Naive thymus-derived CD4-positive, alpha-beta T cell (primary cell): ENCODE measurements at regions not wholly inside any gene's neighbourhood (a gene's known extent, or its start where the extent isn't known, plus 50 kb on each side); places are given as distances from the start of the nearest gene placed in this dataset.

Experiments used
- ATAC-seq: fragments of 150-1000 bp; cut with Tn5 transposase; 2 replicates; pipeline ENCODE4 v1.10.0; 2021; ENCODE audit warnings: mild to moderate bottlenecking, moderate library complexity
- CTCF ChIA-PET: fragments of 350-600 bp; sonication (Branson Sonifier 250); formaldehyde crosslinking; loops from one replicate; lab custom pipeline; 2021; ENCODE audit warnings: antibody characterized with exemption; lab: Charles Lee
- POLR2A ChIA-PET: fragments of 350-600 bp; sonication (Branson Sonifier 250); formaldehyde crosslinking; loops from one replicate; lab custom pipeline; 2021; ENCODE audit warnings: antibody characterized with exemption, inconsistent platforms; lab: Charles Lee
- DNase-seq, 9 donors: peaks; one replicate each; pipeline versions ENCODE4 v3.0.0 to v3.0.0-alpha.2; 2020 to 2022; ENCODE audit warnings: mixed read lengths in 1 of 9
- H3K27ac ChIP-seq: one replicate; pipeline ENCODE4 v1.7.0; 2013; ENCODE audit warnings: mild to moderate bottlenecking, low read depth, low read length, moderate library complexity
- H3K27me3 ChIP-seq, 2 donors: one replicate each; pipeline ENCODE4 v1.7.0; 2013; ENCODE audit warnings: low read length in 2 of 2, mild to moderate bottlenecking in 2 of 2, moderate library complexity in 2 of 2; ENCODE audit not compliant: control insufficient read depth in 2 of 2, insufficient read depth in 2 of 2
- H3K36me3 ChIP-seq, 3 experiments: 1 replicate in 2 of 3; 2 replicates in 1 of 3; pipeline ENCODE4 v1.7.0; 2013; ENCODE audit warnings: low read length in 3 of 3, mild to moderate bottlenecking in 3 of 3, moderate library complexity in 1 of 3; ENCODE audit not compliant: insufficient read depth in 3 of 3, control insufficient read depth in 2 of 3
- H3K4me1 ChIP-seq, 2 donors: one replicate each; pipeline ENCODE4 v1.7.0; 2013; ENCODE audit warnings: low read length in 2 of 2, mild to moderate bottlenecking in 2 of 2, moderate library complexity in 1 of 2; ENCODE audit not compliant: control insufficient read depth in 2 of 2, insufficient read depth in 2 of 2
- H3K4me3 ChIP-seq: 2 replicates; pipeline ENCODE4 v1.7.0; 2013; ENCODE audit warnings: mild to moderate bottlenecking, low read length
- H3K9me3 ChIP-seq, 3 experiments: 1 replicate in 2 of 3; 2 replicates in 1 of 3; pipeline ENCODE4 v1.7.0; 2013; ENCODE audit warnings: low read length in 3 of 3; ENCODE audit not compliant: control insufficient read depth in 2 of 3
- H3K27ac Mint-ChIP-seq, 9 donors: one replicate each; pipeline ENCODE4 v1.8.0; 2020 to 2022; ENCODE audit warnings: mixed read lengths in 9 of 9, mild to moderate bottlenecking in 8 of 9, moderate library complexity in 5 of 9, inconsistent platforms in 2 of 9
- H3K27me3 Mint-ChIP-seq, 5 donors: one replicate each; pipeline ENCODE4 v1.8.0; 2021 to 2022; ENCODE audit warnings: mixed read lengths in 5 of 5, mild to moderate bottlenecking in 1 of 5
- H3K36me3 Mint-ChIP-seq, 5 donors: one replicate each; pipeline ENCODE4 v1.8.0; 2020 to 2022; ENCODE audit warnings: mixed read lengths in 5 of 5, mild to moderate bottlenecking in 3 of 5, inconsistent platforms in 1 of 5
- H3K4me1 Mint-ChIP-seq, 7 donors: one replicate each; pipeline ENCODE4 v1.8.0; 2020 to 2022; ENCODE audit warnings: mixed read lengths in 7 of 7, mild to moderate bottlenecking in 3 of 7, inconsistent platforms in 1 of 7
- H3K4me3 Mint-ChIP-seq, 10 donors: one replicate each; pipeline ENCODE4 v1.8.0; 2020 to 2022; ENCODE audit warnings: mild to moderate bottlenecking in 10 of 10, mixed read lengths in 10 of 10, moderate library complexity in 6 of 10, inconsistent platforms in 2 of 10
- H3K9me3 Mint-ChIP-seq, 11 donors: one replicate each; pipeline ENCODE4 v1.8.0; 2020 to 2022; ENCODE audit warnings: mixed read lengths in 11 of 11, mild to moderate bottlenecking in 4 of 11, inconsistent platforms in 1 of 11, moderate library complexity in 1 of 11
- intact Hi-C, 2 donors: fragments of 100-400 bp; cut with micrococcal nuclease; formaldehyde crosslinking; loops; one replicate each; pipeline ENCODE4 v1.15.1; 2023

GRCh38 chrX:38878641-38879340 is 77.5 kb downstream of the MID1IP1 start:
- no peak for DNase-seq
- peaks cover 0 to 14% of the 10 kb centered on the region in 2 donors for H3K4me1 ChIP-seq
- intact Hi-C loops, result loop anchor here (2.0 to 5.0 kb wide), 2 partner anchors 61 to 72 kb away; no protein-coding TSS in a partner anchor
- no peaks in the 10 kb centered on the region for H3K9me3 ChIP-seq
- peaks cover 11 to 25% (median 23%) of the 10 kb centered on the region in 7 donors for H3K4me1 Mint-ChIP-seq
- POLR2A ChIA-PET, result interaction anchor here (1.0 to 5.2 kb wide), 4 partner anchors 10 to 75 kb away, joined by 4 to 51 read pairs (median 5); partner anchors contain the start of gene MID1IP1
- H3K27ac Mint-ChIP-seq, result peak overlapping the region in 2 of 9 donors; percentile 34 to 73
- no peak overlapping the region for H3K4me3 ChIP-seq
- H3K36me3 Mint-ChIP-seq, result no peaks in the 10 kb centered on the region
- H3K4me3 Mint-ChIP-seq, result peak overlapping the region in 2 of 10 donors; percentile 45 to 58
- CTCF ChIA-PET, result no interaction called here
- ATAC-seq, result no peak
- no peaks in the 10 kb centered on the region for H3K27me3 Mint-ChIP-seq
- peaks cover 0 to 1% (median 0%) of the 10 kb centered on the region in 11 donors for H3K9me3 Mint-ChIP-seq
- H3K27ac ChIP-seq, result no peak overlapping the region
- H3K27me3 ChIP-seq, result no peaks in the 10 kb centered on the region
- no peaks in the 10 kb centered on the region for H3K36me3 ChIP-seq

GRCh38 chrX:38879631-38880220 is 78.5 kb downstream of the MID1IP1 start:
- no peaks in the 10 kb centered on the region for H3K36me3 Mint-ChIP-seq
- DNase-seq, result peak in 7 of 9 donors; percentile 8 to 47 (median 29)
- H3K9me3 Mint-ChIP-seq, result peaks cover 0 to 2% (median 0%) of the 10 kb centered on the region in 11 donors
- no peaks in the 10 kb centered on the region for H3K27me3 Mint-ChIP-seq
- H3K4me3 Mint-ChIP-seq, result peak overlapping the region; percentile 14 to 65 (median 56)
- POLR2A ChIA-PET, result interaction anchor here (0.5 to 5.2 kb wide), 6 partner anchors 9 to 76 kb away, joined by 3 to 51 read pairs (median 4); partner anchors contain the start of gene MID1IP1
- peak; percentile 61 for ATAC-seq
- intact Hi-C loops, result loop anchor here (2.0 to 5.0 kb wide), 2 partner anchors 62 to 73 kb away; no protein-coding TSS in a partner anchor
- Histone ChIP-seq H3K9me3 (no peaks in the 10 kb centered on the region), H3K4me1 (peaks cover 0 to 14% of the 10 kb centered on the region in 2 donors), H3K36me3 (no peaks in the 10 kb centered on the region), H3K4me3 (no peak overlapping the region), H3K27ac (no peak overlapping the region), H3K27me3 (no peaks in the 10 kb centered on the region)
- CTCF ChIA-PET, result interaction anchor here (0.6 to 1.2 kb wide), 4 partner anchors 70 to 107 kb away, joined by 3 to 4 read pairs (median 3); partner anchors contain the start of gene MID1IP1
- peaks cover 11 to 25% (median 23%) of the 10 kb centered on the region in 7 donors for H3K4me1 Mint-ChIP-seq
- peak overlapping the region in 8 of 9 donors; percentile 8 to 73 (median 46) for H3K27ac Mint-ChIP-seq

- H3K4me1 Mint-ChIP-seq, result peaks cover 11 to 28% (median 23%) of the 10 kb centered on the region in 7 donors
- no peaks in the 10 kb centered on the region for H3K36me3 ChIP-seq
- H3K36me3 Mint-ChIP-seq, result no peaks in the 10 kb centered on the region
- H3K27me3 ChIP-seq, result no peaks in the 10 kb centered on the region
- H3K27me3 Mint-ChIP-seq, result no peaks in the 10 kb centered on the region
- peaks cover 0 to 14% of the 10 kb centered on the region in 2 donors for H3K4me1 ChIP-seq
- H3K9me3 ChIP-seq, result no peaks in the 10 kb centered on the region
- peaks cover 0 to 2% (median 0%) of the 10 kb centered on the region in 11 donors for H3K9me3 Mint-ChIP-seq
- peak overlapping the region in 7 of 9 donors; percentile 8 to 73 (median 45) for H3K27ac Mint-ChIP-seq
- H3K4me3 ChIP-seq, result no peak overlapping the region
- H3K27ac ChIP-seq, result no peak overlapping the region
- intact Hi-C loops, result no loop called here
- CTCF ChIA-PET, result interaction anchor here (0.7 to 1.2 kb wide), 3 partner anchors 70 to 104 kb away, joined by 3 to 4 read pairs (median 3); partner anchors contain the start of gene MID1IP1
- ATAC-seq (no peak), DNase-seq (no peak)
- POLR2A ChIA-PET, result interaction anchor here (0.9 to 5.2 kb wide), 5 partner anchors 8 to 76 kb away, joined by 3 to 51 read pairs (median 5); partner anchors contain the start of gene MID1IP1
- peak overlapping the region in 8 of 10 donors; percentile 10 to 65 (median 56) for H3K4me3 Mint-ChIP-seq
Measured at GRCh38 chrX:38880296-38880854, 79.1 kb downstream of the MID1IP1 start.

- intact Hi-C loops, result no loop called here
- ATAC-seq, result no peak
- Histone ChIP-seq H3K9me3 (no peaks in the 10 kb centered on the region), H3K27me3 (no peaks in the 10 kb centered on the region), H3K36me3 (no peaks in the 10 kb centered on the region), H3K4me1 (peaks cover 0 to 14% of the 10 kb centered on the region in 2 donors), H3K27ac (no peak overlapping the region), H3K4me3 (no peak overlapping the region)
- Mint-ChIP-seq H3K9me3 (peaks cover 0 to 2% (median 0%) of the 10 kb centered on the region in 11 donors), H3K27me3 (no peaks in the 10 kb centered on the region), H3K4me1 (peaks cover 11 to 29% (median 23%) of the 10 kb centered on the region in 7 donors), H3K4me3 (no peak overlapping the region), H3K36me3 (no peaks in the 10 kb centered on the region), H3K27ac (peak overlapping the region in 2 of 9 donors; percentile 34 to 70)
- POLR2A ChIA-PET, result interaction anchor here (1.5 to 5.2 kb wide), 2 partner anchors 9 to 77 kb away, joined by 3 to 51 read pairs; partner anchors contain the start of gene MID1IP1
- CTCF ChIA-PET, result no interaction called here
- no peak for DNase-seq
Measured at GRCh38 chrX:38881066-38881465, 79.8 kb downstream of the MID1IP1 start.

- POLR2A ChIA-PET, result interaction anchor here (0.6 to 1.5 kb wide), 2 partner anchors 9 to 76 kb away, joined by 3 read pairs; no protein-coding TSS in a partner anchor
- Mint-ChIP-seq H3K36me3 (no peaks in the 10 kb centered on the region), H3K4me3 (no peak overlapping the region), H3K27me3 (no peaks in the 10 kb centered on the region), H3K4me1 (peaks cover 11 to 29% (median 23%) of the 10 kb centered on the region in 7 donors), H3K9me3 (peaks cover 0 to 6% (median 0%) of the 10 kb centered on the region in 11 donors), H3K27ac (no peak overlapping the region)
- CTCF ChIA-PET, result no interaction called here
- Histone ChIP-seq H3K27me3 (no peaks in the 10 kb centered on the region), H3K4me1 (peaks cover 0 to 14% of the 10 kb centered on the region in 2 donors), H3K4me3 (no peak overlapping the region), H3K36me3 (no peaks in the 10 kb centered on the region), H3K9me3 (no peaks in the 10 kb centered on the region), H3K27ac (no peak overlapping the region)
- intact Hi-C loops, result no loop called here
- DNase-seq (no peak), ATAC-seq (no peak)
Measured at GRCh38 chrX:38881727-38882126, 80.5 kb downstream of the MID1IP1 start.
